GM12875 (cell line): ENCODE measurements at regions not wholly inside any gene's neighbourhood (a gene's known extent, or its start where the extent isn't known, plus 50 kb on each side); places are given as distances from the start of the nearest gene placed in this dataset.

Experiments used
- H3K4me3 ChIP-seq: one replicate; pipeline ENCODE4 v1.5.1; 2011; ENCODE audit warnings: low read depth, low read length, control low read depth
- TF ChIP-seq, protein P1 (sequence below): IDR thresholded peaks from 2 replicates; pipeline ENCODE4 v1.5.1; 2011; ENCODE audit warnings: low read depth, mild to moderate bottlenecking, control low read depth, inconsistent platforms, low read length, moderate library complexity, borderline replicate concordance; ENCODE audit not compliant: insufficient read depth

GRCh38 chr5:68371607-68372006 lies 156.1 kb downstream of the PIK3R1 start:
- no peak overlapping the region for H3K4me3 ChIP-seq
- TF ChIP-seq, protein P1, sequence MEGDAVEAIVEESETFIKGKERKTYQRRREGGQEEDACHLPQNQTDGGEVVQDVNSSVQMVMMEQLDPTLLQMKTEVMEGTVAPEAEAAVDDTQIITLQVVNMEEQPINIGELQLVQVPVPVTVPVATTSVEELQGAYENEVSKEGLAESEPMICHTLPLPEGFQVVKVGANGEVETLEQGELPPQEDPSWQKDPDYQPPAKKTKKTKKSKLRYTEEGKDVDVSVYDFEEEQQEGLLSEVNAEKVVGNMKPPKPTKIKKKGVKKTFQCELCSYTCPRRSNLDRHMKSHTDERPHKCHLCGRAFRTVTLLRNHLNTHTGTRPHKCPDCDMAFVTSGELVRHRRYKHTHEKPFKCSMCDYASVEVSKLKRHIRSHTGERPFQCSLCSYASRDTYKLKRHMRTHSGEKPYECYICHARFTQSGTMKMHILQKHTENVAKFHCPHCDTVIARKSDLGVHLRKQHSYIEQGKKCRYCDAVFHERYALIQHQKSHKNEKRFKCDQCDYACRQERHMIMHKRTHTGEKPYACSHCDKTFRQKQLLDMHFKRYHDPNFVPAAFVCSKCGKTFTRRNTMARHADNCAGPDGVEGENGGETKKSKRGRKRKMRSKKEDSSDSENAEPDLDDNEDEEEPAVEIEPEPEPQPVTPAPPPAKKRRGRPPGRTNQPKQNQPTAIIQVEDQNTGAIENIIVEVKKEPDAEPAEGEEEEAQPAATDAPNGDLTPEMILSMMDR, result no peak

DNA sequence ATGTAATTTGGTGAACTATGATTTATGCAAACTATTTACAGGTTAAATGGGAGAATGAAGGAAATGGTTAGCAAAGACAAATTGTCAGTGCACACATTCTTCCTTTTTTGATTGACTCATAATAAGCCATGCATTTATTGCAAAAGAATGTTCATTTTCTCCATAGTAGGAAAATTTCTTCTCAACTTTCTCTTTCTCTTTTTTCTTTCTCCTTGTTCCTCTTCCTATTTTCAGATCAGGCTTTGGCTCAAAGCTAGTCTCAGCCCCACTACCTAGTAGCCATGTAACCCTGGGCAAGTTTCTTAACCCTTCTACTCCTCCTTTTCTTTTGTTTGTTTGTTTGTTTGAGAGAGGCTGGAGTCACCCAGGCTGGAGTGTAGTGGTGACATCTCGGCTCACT lies 156.6 kb downstream of the PIK3R1 start:
- TF ChIP-seq, protein P1, result no peak
- no peak overlapping the region for H3K4me3 ChIP-seq

GRCh38 chr5:68373050-68373449 lies 157.5 kb downstream of the PIK3R1 start:
- TF ChIP-seq, protein P1, result no peak
- no peak overlapping the region for H3K4me3 ChIP-seq

DNA sequence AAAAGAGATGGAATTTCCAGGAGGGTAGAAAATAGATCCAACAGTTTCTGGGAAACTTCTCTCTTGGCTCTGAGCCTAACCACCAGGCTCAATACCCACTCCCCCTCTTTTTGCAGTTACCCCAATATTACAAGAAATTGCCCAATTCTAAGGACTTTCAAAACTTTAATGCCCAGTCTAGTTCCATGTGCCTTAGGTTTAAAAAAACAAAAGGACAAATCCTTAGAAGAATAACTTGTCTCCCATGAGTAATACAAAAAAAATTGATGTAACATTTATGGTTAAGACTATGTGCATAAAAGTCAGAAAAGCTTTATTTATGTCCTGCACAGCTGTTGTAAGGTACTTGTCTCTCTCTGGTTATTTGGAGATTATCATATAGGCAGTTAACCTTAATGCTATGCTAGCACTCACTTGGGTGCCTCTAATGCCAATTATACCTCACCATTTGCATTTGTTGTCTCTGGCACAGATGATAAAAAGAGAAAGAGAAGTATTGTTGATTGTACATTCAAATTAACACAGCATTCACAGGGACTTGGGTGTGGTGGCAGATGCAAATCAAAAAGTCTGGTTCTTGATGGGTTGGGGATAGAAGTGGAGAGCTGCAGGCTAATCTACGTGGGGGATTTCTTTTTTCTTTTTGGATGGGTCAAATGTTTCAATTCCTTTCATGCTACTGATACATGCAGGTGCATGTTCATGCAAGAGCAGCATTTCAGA lies 159.4 kb downstream of the PIK3R1 start:
- TF ChIP-seq, protein P1, result no peak
- no peak overlapping the region for H3K4me3 ChIP-seq

GRCh38 chr5:68375540-68375939 lies 160.0 kb downstream of the PIK3R1 start:
- no peak overlapping the region for H3K4me3 ChIP-seq
- TF ChIP-seq, protein P1, result no peak

- H3K4me3 ChIP-seq, result no peak overlapping the region
- TF ChIP-seq, protein P1, result no peak
Measured at GRCh38 chr5:68376935-68377334, 161.4 kb downstream of the PIK3R1 start.

- TF ChIP-seq, protein P1, result no peak
Measured at GRCh38 chr5:68377733-68378132, 162.2 kb downstream of the PIK3R1 start.

More at GRCh38 chr5:68377733-68378132, 162.2 kb downstream of the PIK3R1 start:
- no peak overlapping the region for H3K4me3 ChIP-seq
